ENCODE measurements at regions not wholly inside any gene's neighbourhood (a gene's known extent, or its start where the extent isn't known, plus 50 kb on each side); places are given as distances from the start of the nearest gene placed in this dataset.

GRCh38 chr1:72434070-72434469 lies 151.7 kb upstream of the NEGR1 start:
- Histone ChIP-seq H3K9me3 (ENCODE audit: low read length) (no peaks in the 10 kb centered on the region), H3F3A (ENCODE audit: insufficient read depth, low read length, poor library complexity, severe bottlenecking) (no peaks in the 10 kb centered on the region), H3K79me2 (replicated peaks; ENCODE audit: insufficient read depth, low read length) (no peaks in the 10 kb centered on the region), H3K9me2 (ENCODE audit: insufficient read depth, low read length) (no peaks in the 10 kb centered on the region), H3K27me3 (ENCODE audit: insufficient read depth, low read depth, low read length) (no peaks in the 10 kb centered on the region), H3K4me2 (ENCODE audit: low read length) (no peak overlapping the region), H3K36me3 (ENCODE audit: insufficient read depth, low read length) (no peaks in the 10 kb centered on the region), H3K4me3 (ENCODE audit: low read length) (peak overlapping the region; percentile 1), H4K20me1 (ENCODE audit: insufficient read depth) (no peaks in the 10 kb centered on the region), H3K9ac (ENCODE audit: low read length) (no peak overlapping the region), H2AFZ (ENCODE audit: low read depth, low read length) (no peak overlapping the region), H3K27ac (ENCODE audit: low read length) (peak overlapping the region; percentile 4)
- TF ChIP-seq SMC3 (conservative IDR thresholded peaks at IDR 0.05; ENCODE audit: poor library complexity), result peak; percentile 20
- TF ChIP-seq MXI1 (conservative IDR thresholded peaks at IDR 0.05; ENCODE audit: poor library complexity, severe bottlenecking), result no peak
- no peak for TF ChIP-seq TAF1 (IDR thresholded peaks at IDR 0.05; ENCODE audit: low read depth)
- TF ChIP-seq POLR2AphosphoS5 (IDR thresholded peaks at IDR 0.05), result peak; percentile 94
- no peak for TF ChIP-seq EZH2 (IDR thresholded peaks at IDR 0.05; ENCODE audit: borderline replicate concordance, insufficient read depth, low read length, poor library complexity, severe bottlenecking)
- peak; percentile 53 for TF ChIP-seq REST (IDR thresholded peaks at IDR 0.05; ENCODE audit: borderline replicate concordance)
- TF ChIP-seq CTCF (IDR thresholded peaks at IDR 0.05; ENCODE audit: poor library complexity, severe bottlenecking), result no peak
- TF ChIP-seq RAD21 (conservative IDR thresholded peaks at IDR 0.05), result peak; percentile 17
- peak; percentile 96 for TF ChIP-seq EP300 (conservative IDR thresholded peaks at IDR 0.05; ENCODE audit: poor library complexity, severe bottlenecking)

- H3K36me3 ChIP-seq (ENCODE audit: insufficient read depth, low read length), result no peaks in the 10 kb centered on the region
- no peak for TF ChIP-seq RAD21 (conservative IDR thresholded peaks at IDR 0.05)
- TF ChIP-seq CTCF (IDR thresholded peaks at IDR 0.05; ENCODE audit: poor library complexity, severe bottlenecking), result no peak
- no peak for TF ChIP-seq POLR2AphosphoS5 (IDR thresholded peaks at IDR 0.05)
- TF ChIP-seq TAF1 (IDR thresholded peaks at IDR 0.05; ENCODE audit: low read depth), result no peak
- no peak for TF ChIP-seq EP300 (conservative IDR thresholded peaks at IDR 0.05; ENCODE audit: poor library complexity, severe bottlenecking)
- no peak for TF ChIP-seq SMC3 (conservative IDR thresholded peaks at IDR 0.05; ENCODE audit: poor library complexity)
- no peak for TF ChIP-seq MXI1 (conservative IDR thresholded peaks at IDR 0.05; ENCODE audit: poor library complexity, severe bottlenecking)
- no peak for TF ChIP-seq EZH2 (IDR thresholded peaks at IDR 0.05; ENCODE audit: borderline replicate concordance, insufficient read depth, low read length, poor library complexity, severe bottlenecking)
- TF ChIP-seq REST (IDR thresholded peaks at IDR 0.05; ENCODE audit: borderline replicate concordance), result no peak
- H3K9me2 ChIP-seq (ENCODE audit: insufficient read depth, low read length), result no peaks in the 10 kb centered on the region
- peak overlapping the region; percentile 4 for H3K27ac ChIP-seq (ENCODE audit: low read length)
- H3K4me2 ChIP-seq (ENCODE audit: low read length), result no peak overlapping the region
- no peaks in the 10 kb centered on the region for H3K27me3 ChIP-seq (ENCODE audit: insufficient read depth, low read depth, low read length)
- no peak overlapping the region for H2AFZ ChIP-seq (ENCODE audit: low read depth, low read length)
- peak overlapping the region; percentile 1 for H3K4me3 ChIP-seq (ENCODE audit: low read length)
- H3K9ac ChIP-seq (ENCODE audit: low read length), result no peak overlapping the region
- H3K9me3 ChIP-seq (ENCODE audit: low read length), result no peaks in the 10 kb centered on the region
- no peaks in the 10 kb centered on the region for H3K79me2 ChIP-seq (replicated peaks; ENCODE audit: insufficient read depth, low read length)
- no peaks in the 10 kb centered on the region for H3F3A ChIP-seq (ENCODE audit: insufficient read depth, low read length, poor library complexity, severe bottlenecking)
- H4K20me1 ChIP-seq (ENCODE audit: insufficient read depth), result no peaks in the 10 kb centered on the region
These were observed 151.3 kb upstream of the NEGR1 start for GRCh38 chr1:72433591-72433990.
